ENCODE measurements at regions not wholly inside any gene's neighbourhood (a gene's known extent, or its start where the extent isn't known, plus 50 kb on each side); places are given as distances from the start of the nearest gene placed in this dataset.

GRCh38 chr2:150974864-150975263 is 286.8 kb downstream of the RBM43 start:
- no peak for DNase-seq

GRCh38 chr2:150974234-150974633 is 287.4 kb downstream of the RBM43 start:
- DNase-seq: no peak

GRCh38 chr2:150971910-150972309 is 289.8 kb downstream of the RBM43 start:
- DNase-seq: no peak

- peak; percentile 74 for DNase-seq
These were observed 298.3 kb downstream of the RBM43 start for GRCh38 chr2:150963336-150963735.

GRCh38 chr2:150955231-150955630 is 306.4 kb downstream of the RBM43 start:
- no peak for DNase-seq

- no peak for DNase-seq
These were observed 314.8 kb downstream of the RBM43 start for GRCh38 chr2:150946831-150947230.

- DNase-seq: no peak
These were observed 317.3 kb downstream of the RBM43 start for GRCh38 chr2:150944315-150944714.

GRCh38 chr2:150939087-150939486 is 322.6 kb downstream of the RBM43 start:
- peak; percentile 13 for DNase-seq

GRCh38 chr2:150938527-150938926 is 323.1 kb downstream of the RBM43 start:
- DNase-seq: no peak

GRCh38 chr2:150937030-150937429 is 324.6 kb downstream of the RBM43 start:
- no peak for DNase-seq

GRCh38 chr2:150931451-150931850 is 330.2 kb downstream of the RBM43 start:
- DNase-seq: peak; percentile 13

- peak; percentile 49 for DNase-seq
These were observed 336.1 kb downstream of the RBM43 start for GRCh38 chr2:150925611-150926010.

GRCh38 chr2:150924878-150925277 is 336.8 kb downstream of the RBM43 start:
- peak; percentile 69 for DNase-seq

GRCh38 chr2:150919901-150920300 is 341.8 kb downstream of the RBM43 start:
- no peak for DNase-seq

GRCh38 chr2:150917961-150918713 is 343.5 kb downstream of the RBM43 start:
- DNase-seq: no peak

- peak; percentile 63 for DNase-seq
These were observed 344.9 kb downstream of the RBM43 start for GRCh38 chr2:150916467-150917396.

- peak; percentile 46 for DNase-seq
These were observed 349.8 kb downstream of the RBM43 start for GRCh38 chr2:150911766-150912280.

- no peak for DNase-seq
These were observed 352.1 kb downstream of the RBM43 start for GRCh38 chr2:150909613-150910012.

GRCh38 chr2:150909090-150909489 is 352.6 kb downstream of the RBM43 start:
- DNase-seq: no peak

GRCh38 chr2:150907466-150907865 is 354.2 kb downstream of the RBM43 start:
- DNase-seq: no peak

GRCh38 chr2:150903461-150903860 is 358.2 kb downstream of the RBM43 start:
- no peak for DNase-seq

GRCh38 chr2:150903055-150903454 is 358.6 kb downstream of the RBM43 start:
- DNase-seq: no peak

GRCh38 chr2:150900913-150901312 is 360.8 kb downstream of the RBM43 start:
- no peak for DNase-seq

- no peak for DNase-seq
These were observed 365.7 kb downstream of the RBM43 start for GRCh38 chr2:150895968-150896367.
